Peyer's patch (tissue), 4 donors: ENCODE measurements at regions not wholly inside any gene's neighbourhood (a gene's known extent, or its start where the extent isn't known, plus 50 kb on each side); places are given as distances from the start of the nearest gene placed in this dataset.

ENCODE experiments used
- CTCF ChIP-seq, 6 experiments: fragments of 450-650 bp in 4 of 6; fragments of 200-600 bp in 2 of 6; sonication (generic) in 1 of 6; IDR thresholded peaks; one replicate each; pipeline ENCODE4 v1.5.1; 2017 to 2019; ENCODE audit warnings: antibody characterized with exemption in 6 of 6, mild to moderate bottlenecking in 3 of 6, moderate library complexity in 1 of 6
- POLR2A ChIP-seq, 2 donors: fragments of 450-650 bp; IDR thresholded peaks; one replicate each; pipeline ENCODE4 v1.5.1; 2017; ENCODE audit warnings: antibody characterized with exemption in 2 of 2, mild to moderate bottlenecking in 2 of 2, moderate library complexity in 2 of 2

- TF ChIP-seq CTCF (IDR thresholded peaks at IDR 0.05), result no peak
- no peak for TF ChIP-seq POLR2A (IDR thresholded peaks at IDR 0.05)
Measured at GRCh38 chrX:147183161-147183560, 368.6 kb upstream of the CXorf51A start.
